SW480 (cell line): ENCODE measurements at regions not wholly inside any gene's neighbourhood (a gene's known extent, or its start where the extent isn't known, plus 50 kb on each side); places are given as distances from the start of the nearest gene placed in this dataset.
"Not testable (repeated sequence)": the region's sequence is repeated elsewhere in the genome, so short reads cannot be mapped to it uniquely, and the experiment has no call there.

Experiments used
- DNase-seq: peaks from one replicate; pipeline ENCODE4 v3.0.0-alpha.2; 2016; ENCODE audit warnings: low spot score

GRCh38 chr16:88268186-88268970 is 114.4 kb upstream of the ZNF469 start:
- DNase-seq: not testable (repeated sequence)

- not testable (repeated sequence) for DNase-seq
These were observed 112.5 kb upstream of the ZNF469 start for GRCh38 chr16:88270171-88270790.

- not testable (repeated sequence) for DNase-seq
These were observed 111.5 kb upstream of the ZNF469 start for GRCh38 chr16:88271296-88271695.

GRCh38 chr16:88271776-88272175 is 111.0 kb upstream of the ZNF469 start:
- not testable (repeated sequence) for DNase-seq

- DNase-seq: not testable (repeated sequence)
These were observed 110.3 kb upstream of the ZNF469 start for GRCh38 chr16:88272437-88272836.

- DNase-seq: not testable (repeated sequence)
These were observed 108.5 kb upstream of the ZNF469 start for GRCh38 chr16:88274126-88274750.

GRCh38 chr16:88274847-88275246 is 107.9 kb upstream of the ZNF469 start:
- no peak for DNase-seq

- DNase-seq: not testable (repeated sequence)
These were observed 107.2 kb upstream of the ZNF469 start for GRCh38 chr16:88275336-88276122.

- not testable (repeated sequence) for DNase-seq
These were observed 106.6 kb upstream of the ZNF469 start for GRCh38 chr16:88276123-88276588.

- no peak for DNase-seq
These were observed 106.2 kb upstream of the ZNF469 start for GRCh38 chr16:88276591-88276990.

- DNase-seq: no peak
These were observed 102.8 kb upstream of the ZNF469 start for GRCh38 chr16:88279998-88280397.

GRCh38 chr16:88281858-88282563 is 100.7 kb upstream of the ZNF469 start:
- peak; percentile 68 for DNase-seq

GRCh38 chr16:88282564-88283395 is 100.0 kb upstream of the ZNF469 start:
- DNase-seq: peak; percentile 55

GRCh38 chr16:88283596-88283995 is 99.2 kb upstream of the ZNF469 start:
- no peak for DNase-seq

GRCh38 chr16:88284101-88284500 is 98.7 kb upstream of the ZNF469 start:
- no peak for DNase-seq

GRCh38 chr16:88284626-88285513 is 97.9 kb upstream of the ZNF469 start:
- no peak for DNase-seq

GRCh38 chr16:88285514-88285822 is 97.3 kb upstream of the ZNF469 start:
- no peak for DNase-seq

GRCh38 chr16:88286301-88286923 is 96.3 kb upstream of the ZNF469 start:
- DNase-seq: no peak

- peak; percentile 67 for DNase-seq
These were observed 95.5 kb upstream of the ZNF469 start for GRCh38 chr16:88287219-88287618.
